Bone marrow (tissue), 2 donors: ENCODE measurements at regions not wholly inside any gene's neighbourhood (a gene's known extent, or its start where the extent isn't known, plus 50 kb on each side); places are given as distances from the start of the nearest gene placed in this dataset.

Experiments used
- DNase-seq, 2 donors: peaks; one replicate each; lab custom pipeline; 2025; lab: John Stamatoyannopoulos, UW

GRCh38 chr3:72137865-72138861 lies 353.2 kb upstream of the PROK2 start:
- no peak for DNase-seq

- DNase-seq: no peak
Measured at GRCh38 chr3:72135636-72136035, 350.7 kb upstream of the PROK2 start.

GRCh38 chr3:72134989-72135451 lies 350.1 kb upstream of the PROK2 start:
- DNase-seq: peak in 1 of 2 donors; percentile 56

GRCh38 chr3:72133329-72134011 lies 348.5 kb upstream of the PROK2 start:
- DNase-seq: no peak

GRCh38 chr3:72131899-72132298 lies 347.0 kb upstream of the PROK2 start:
- DNase-seq: no peak

GRCh38 chr3:72130565-72130964 lies 345.6 kb upstream of the PROK2 start:
- DNase-seq: no peak

- DNase-seq: no peak
Measured at GRCh38 chr3:72129501-72130094, 344.6 kb upstream of the PROK2 start.

GRCh38 chr3:72128921-72129320 lies 344.0 kb upstream of the PROK2 start:
- DNase-seq: no peak

- DNase-seq: peak; percentile 9 to 43
Measured at GRCh38 chr3:72127844-72128243, 342.9 kb upstream of the PROK2 start.

GRCh38 chr3:72127224-72127612 lies 342.3 kb upstream of the PROK2 start:
- no peak for DNase-seq

GRCh38 chr3:72126441-72127223 lies 341.7 kb upstream of the PROK2 start:
- no peak for DNase-seq

GRCh38 chr3:72123908-72124441 lies 339.0 kb upstream of the PROK2 start:
- no peak for DNase-seq

GRCh38 chr3:72120806-72121778 lies 336.1 kb upstream of the PROK2 start:
- DNase-seq: no peak

- no peak for DNase-seq
Measured at GRCh38 chr3:72120039-72120438, 335.1 kb upstream of the PROK2 start.

- DNase-seq: no peak
Measured at GRCh38 chr3:72118628-72119027, 333.7 kb upstream of the PROK2 start.

- DNase-seq: no peak
Measured at GRCh38 chr3:72116226-72116625, 331.3 kb upstream of the PROK2 start.

GRCh38 chr3:72115307-72115706 lies 330.4 kb upstream of the PROK2 start:
- DNase-seq: no peak

GRCh38 chr3:72114773-72115172 lies 329.8 kb upstream of the PROK2 start:
- no peak for DNase-seq

- DNase-seq: no peak
Measured at GRCh38 chr3:72113964-72114363, 329.0 kb upstream of the PROK2 start.

- no peak for DNase-seq
Measured at GRCh38 chr3:72113564-72113963, 328.6 kb upstream of the PROK2 start.
